H9 (cell line): ENCODE measurements at regions not wholly inside any gene's neighbourhood (a gene's known extent, or its start where the extent isn't known, plus 50 kb on each side); places are given as distances from the start of the nearest gene placed in this dataset.

ENCODE experiments used
- DNase-seq: peaks from one replicate; pipeline ENCODE4 v3.0.0-alpha.2; 2017
- H2AFZ ChIP-seq: one replicate; pipeline ENCODE4 v1.6.1; 2013; ENCODE audit warnings: mild to moderate bottlenecking, low read length, control low read depth, moderate library complexity
- H2AK5ac ChIP-seq: 2 replicates; pipeline ENCODE4 v1.6.1; 2013; ENCODE audit warnings: low read length, control low read depth, mixed read lengths; ENCODE audit not compliant: insufficient read length
- H2BK120ac ChIP-seq: one replicate; pipeline ENCODE4 v1.6.1; 2013; ENCODE audit warnings: low read depth, mild to moderate bottlenecking, low read length, control low read depth, inconsistent platforms; ENCODE audit not compliant: poor library complexity, severe bottlenecking
- H2BK12ac ChIP-seq: 2 replicates; pipeline ENCODE4 v1.6.1; 2013; ENCODE audit warnings: low read length, control low read depth, mixed read lengths, low read depth; ENCODE audit not compliant: insufficient read length
- H2BK15ac ChIP-seq: 2 replicates; pipeline ENCODE4 v1.6.1; 2013; ENCODE audit warnings: low read depth, low read length, control low read depth
- H2BK20ac ChIP-seq: one replicate; pipeline ENCODE4 v1.6.1; 2013; ENCODE audit warnings: low read depth, mild to moderate bottlenecking, low read length, control low read depth, inconsistent platforms; ENCODE audit not compliant: poor library complexity, severe bottlenecking
- H2BK5ac ChIP-seq: 2 replicates; pipeline ENCODE4 v1.6.1; 2013; ENCODE audit warnings: low read length, control low read depth, mixed read lengths; ENCODE audit not compliant: insufficient read length
- H3K14ac ChIP-seq: 2 replicates; pipeline ENCODE4 v1.6.1; 2013; ENCODE audit warnings: low read length, control low read depth; ENCODE audit not compliant: insufficient read depth
- H3K18ac ChIP-seq: 2 replicates; pipeline ENCODE4 v1.6.1; 2013; ENCODE audit warnings: low read depth, mild to moderate bottlenecking, mixed read lengths, low read length, control low read depth; ENCODE audit not compliant: insufficient read length
- H3K23ac ChIP-seq: 2 replicates; pipeline ENCODE4 v1.6.1; 2013; ENCODE audit warnings: low read length, control low read depth, mixed read lengths, low read depth; ENCODE audit not compliant: insufficient read length
- H3K23me2 ChIP-seq: 2 replicates; pipeline ENCODE4 v1.6.1; 2013; ENCODE audit warnings: low read depth, mild to moderate bottlenecking, mixed read lengths, low read length, control low read depth; ENCODE audit not compliant: insufficient read length, poor library complexity, severe bottlenecking
- H3K27ac ChIP-seq: 2 replicates; pipeline ENCODE4 v1.5.1; 2013; ENCODE audit warnings: low read length, control low read depth, mixed read lengths, low read depth; ENCODE audit not compliant: insufficient read length
- H3K27me3 ChIP-seq: 2 replicates; pipeline ENCODE4 v1.6.1; 2013; ENCODE audit warnings: low read length, control low read depth, inconsistent platforms; ENCODE audit not compliant: insufficient read depth
- H3K4ac ChIP-seq: 2 replicates; pipeline ENCODE4 v1.6.1; 2013; ENCODE audit warnings: low read depth, mild to moderate bottlenecking, control low read depth, inconsistent platforms, low read length, moderate library complexity
- H3K4me1 ChIP-seq: 2 replicates; pipeline ENCODE4 v1.6.1; 2013; ENCODE audit warnings: low read length, control low read depth, inconsistent platforms; ENCODE audit not compliant: insufficient read depth
- H3K4me2 ChIP-seq: 2 replicates; pipeline ENCODE4 v1.6.1; 2013; ENCODE audit warnings: low read length, control low read depth, mixed read lengths; ENCODE audit not compliant: insufficient read length, insufficient read depth
- H3K56ac ChIP-seq: 2 replicates; pipeline ENCODE4 v1.6.1; 2013; ENCODE audit warnings: low read depth, mild to moderate bottlenecking, mixed read lengths, low read length, control low read depth; ENCODE audit not compliant: insufficient read length
- H3K79me1 ChIP-seq: 2 replicates; pipeline ENCODE4 v1.6.1; 2013; ENCODE audit warnings: low read depth, mild to moderate bottlenecking, moderate library complexity, low read length, control low read depth, inconsistent platforms; ENCODE audit not compliant: insufficient read depth, poor library complexity, severe bottlenecking
- H3K79me2 ChIP-seq: 2 replicates; pipeline ENCODE4 v1.6.1; 2013; ENCODE audit warnings: low read length, control low read depth, inconsistent platforms; ENCODE audit not compliant: insufficient read depth
- H3K9ac ChIP-seq: 2 replicates; pipeline ENCODE4 v1.6.1; 2013; ENCODE audit warnings: low read length, control low read depth, mixed read lengths; ENCODE audit not compliant: insufficient read length; ENCODE audit errors: extremely low read depth
- H3K9me3 ChIP-seq: one replicate; pipeline ENCODE4 v1.6.1; 2013; ENCODE audit warnings: low read depth, low read length, inconsistent platforms; ENCODE audit not compliant: control insufficient read depth
- H3T11ph ChIP-seq: one replicate; pipeline ENCODE4 v1.6.1; 2013; ENCODE audit warnings: mild to moderate bottlenecking, low read length, control low read depth, inconsistent platforms
- H4K20me1 ChIP-seq: one replicate; pipeline ENCODE4 v1.6.1; 2013; ENCODE audit not compliant: control insufficient read depth, insufficient read length, insufficient read depth
- H4K5ac ChIP-seq: 2 replicates; pipeline ENCODE4 v1.6.1; 2013; ENCODE audit warnings: low read depth, mild to moderate bottlenecking, mixed read lengths, low read length, control low read depth; ENCODE audit not compliant: insufficient read length
- H4K8ac ChIP-seq: replicated peaks from 2 replicates; pipeline ENCODE4 v1.6.1; 2013; ENCODE audit warnings: low read length, control low read depth, mixed read lengths, low read depth; ENCODE audit not compliant: insufficient read length
- H4K91ac ChIP-seq: 2 replicates; pipeline ENCODE4 v1.6.1; 2013; ENCODE audit warnings: low read depth, mild to moderate bottlenecking, moderate library complexity, mixed read lengths, low read length, control low read depth; ENCODE audit not compliant: insufficient read length
- H3K27ac Mint-ChIP-seq, 3 experiments: 2 replicates in 2 of 3; 3 replicates in 1 of 3; pipeline ENCODE4 v1.8.0; 2020 to 2021; ENCODE audit warnings: mixed read lengths in 3 of 3, mild to moderate bottlenecking in 1 of 3, moderate library complexity in 1 of 3
- H3K27me3 Mint-ChIP-seq: 2 replicates; pipeline ENCODE4 v1.8.0; 2021; ENCODE audit warnings: low read depth, mild to moderate bottlenecking, moderate library complexity, mixed read lengths
- H3K36me3 Mint-ChIP-seq, 3 experiments: 2 replicates in 2 of 3; 3 replicates in 1 of 3; pipeline ENCODE4 v1.8.0; 2020 to 2021; ENCODE audit warnings: low read depth in 3 of 3, mixed read lengths in 3 of 3; ENCODE audit not compliant: insufficient read depth in 1 of 3
- H3K4me1 Mint-ChIP-seq, 2 experiments: 2 replicates each; pipeline ENCODE4 v1.8.0; 2020; ENCODE audit warnings: mixed read lengths in 2 of 2
- H3K4me3 Mint-ChIP-seq, 2 experiments: 2 replicates in 1 of 2; 3 replicates in 1 of 2; pipeline ENCODE4 v1.8.0; 2020 to 2021; ENCODE audit warnings: mild to moderate bottlenecking in 2 of 2, mixed read lengths in 2 of 2, moderate library complexity in 1 of 2
- H3K9me3 Mint-ChIP-seq, 2 experiments: 2 replicates in 1 of 2; 3 replicates in 1 of 2; pipeline ENCODE4 v1.8.0; 2020; ENCODE audit warnings: mild to moderate bottlenecking in 2 of 2, mixed read lengths in 2 of 2, moderate library complexity in 1 of 2
- CTCF ChIP-seq: fragments of 200-600 bp; sonication (generic); conservative IDR thresholded peaks from 3 replicates; pipeline ENCODE4 v1.8.0; 2021; ENCODE audit warnings: antibody characterized with exemption, mild to moderate bottlenecking
- WGBS: extraction: QIAGEN DNeasy Blood & Tissue Kit; methylation state at CpG from one replicate; pipeline ENCODE4 v1.1.7; 2013; ENCODE audit warnings: missing lambda C conversion rate, low lambda C conversion rate, mixed read lengths; ENCODE audit not compliant: insufficient read length; ENCODE audit errors: extremely low coverage; 5-methylcytosine and 5-hydroxymethylcytosine counted together

DNA sequence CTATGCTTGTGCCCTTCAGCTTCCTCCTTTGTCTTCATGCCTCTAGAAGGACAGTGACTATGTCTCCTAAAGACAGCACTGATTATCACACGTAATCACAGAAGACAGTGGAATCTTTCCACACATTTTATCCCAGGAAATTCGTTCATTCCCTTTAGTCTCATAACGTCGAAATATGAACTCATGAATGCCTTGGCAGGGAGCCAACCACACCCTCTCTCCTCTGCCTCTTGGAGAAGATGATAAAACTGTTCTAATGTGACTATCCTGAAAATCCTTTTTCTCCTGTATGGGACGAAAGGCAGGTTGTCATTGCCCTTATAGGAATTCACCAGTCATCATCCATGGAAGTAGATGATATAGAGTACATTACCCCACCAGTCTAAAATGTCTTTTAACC, 726.6 kb upstream of the FANCL start:
- peaks cover 12 to 17% of the 10 kb centered on the region in 2 experiments for H3K4me1 Mint-ChIP-seq
- no peak overlapping the region for H2BK120ac ChIP-seq
- no peak overlapping the region for H3T11ph ChIP-seq
- H3K4me2 ChIP-seq = no peak overlapping the region
- H3K27me3 ChIP-seq = no peaks in the 10 kb centered on the region
- H2AK5ac ChIP-seq = no peak overlapping the region
- H3K79me2 ChIP-seq = no peaks in the 10 kb centered on the region
- no peak overlapping the region for H4K91ac ChIP-seq
- no peak overlapping the region for H3K27ac ChIP-seq
- no peak overlapping the region for H3K14ac ChIP-seq
- H3K79me1 ChIP-seq = no peaks in the 10 kb centered on the region
- no peak overlapping the region for H4K8ac ChIP-seq
- H3K27me3 Mint-ChIP-seq = no peaks in the 10 kb centered on the region
- H3K27ac Mint-ChIP-seq = no peak overlapping the region
- no CpG with 5 or more reads among the region's 5 CpGs for WGBS
- H3K56ac ChIP-seq = no peak overlapping the region
- H3K4ac ChIP-seq = no peak overlapping the region
- no peak overlapping the region for H2BK20ac ChIP-seq
- no peak for TF ChIP-seq CTCF
- no peak overlapping the region for H2AFZ ChIP-seq
- H2BK12ac ChIP-seq = no peak overlapping the region
- no peak overlapping the region for H2BK5ac ChIP-seq
- H3K23ac ChIP-seq = no peak overlapping the region
- no peaks in the 10 kb centered on the region for H3K9me3 Mint-ChIP-seq
- H3K9me3 ChIP-seq = no peaks in the 10 kb centered on the region
- H2BK15ac ChIP-seq = no peak overlapping the region
- H3K4me3 Mint-ChIP-seq = no peak overlapping the region
- peak overlapping the region; percentile 17 for H4K5ac ChIP-seq
- H3K23me2 ChIP-seq = no peaks in the 10 kb centered on the region
- no peak overlapping the region for H3K9ac ChIP-seq
- no peak overlapping the region for H3K18ac ChIP-seq
- DNase-seq = no peak
- H3K4me1 ChIP-seq = no peaks in the 10 kb centered on the region; the same call in 1 of the 2 replicates
- H3K36me3 Mint-ChIP-seq = no peaks in the 10 kb centered on the region
- no peaks in the 10 kb centered on the region for H4K20me1 ChIP-seq
